ENCODE measurements at regions not wholly inside any gene's neighbourhood (a gene's known extent, or its start where the extent isn't known, plus 50 kb on each side); places are given as distances from the start of the nearest gene placed in this dataset.

GRCh38 chr12:77535734-77536133 lies 295.0 kb upstream of the NAV3 start:
- no peak for DNase-seq
- H3K9me3 ChIP-seq, result no peaks in the 10 kb centered on the region
- no peak for TF ChIP-seq POLR2A (IDR thresholded peaks at IDR 0.05)
- no peak for TF ChIP-seq CTCF (IDR thresholded peaks at IDR 0.05)
- ATAC-seq, result no peak
- no peaks in the 10 kb centered on the region for H3K27me3 ChIP-seq
- no peak overlapping the region for H3K4me3 ChIP-seq
- H3K27ac ChIP-seq, result no peak overlapping the region
- no peaks in the 10 kb centered on the region for H3K36me3 ChIP-seq (replicated peaks in 1 of 2; ENCODE audit: insufficient read depth in 1 of 2, low read depth in 2 of 2)
- intact Hi-C loops (cut with DNase I), result no loop called here
- no peaks in the 10 kb centered on the region for H3K4me1 ChIP-seq
- WGBS, 2 donors, result 60 to 75% methylated on average over 2 of the region's 2 CpGs

- no peaks in the 10 kb centered on the region for H3K27me3 ChIP-seq
- intact Hi-C loops (cut with DNase I), result no loop called here
- no peaks in the 10 kb centered on the region for H3K9me3 ChIP-seq
- no peak overlapping the region for H3K4me3 ChIP-seq
- ATAC-seq (no peak), DNase-seq (no peak)
- no peak overlapping the region for H3K27ac ChIP-seq
- TF ChIP-seq CTCF (IDR thresholded peaks at IDR 0.05) (no peak), POLR2A (IDR thresholded peaks at IDR 0.05) (no peak)
- no peaks in the 10 kb centered on the region for H3K4me1 ChIP-seq
- no peaks in the 10 kb centered on the region for H3K36me3 ChIP-seq (replicated peaks in 1 of 2; ENCODE audit: insufficient read depth in 1 of 2, low read depth in 2 of 2)
These were observed 298.8 kb upstream of the NAV3 start for GRCh38 chr12:77531912-77532311.

GRCh38 chr12:77522247-77522646 lies 308.4 kb upstream of the NAV3 start:
- no peak for DNase-seq
- Histone ChIP-seq H3K27ac (no peak overlapping the region), H3K9me3 (no peaks in the 10 kb centered on the region), H3K36me3 (replicated peaks in 1 of 2; ENCODE audit: insufficient read depth in 1 of 2, low read depth in 2 of 2) (no peaks in the 10 kb centered on the region), H3K4me1 (no peaks in the 10 kb centered on the region), H3K27me3 (no peaks in the 10 kb centered on the region), H3K4me3 (no peak overlapping the region)
- WGBS, 2 donors, result 16 to 18% methylated on average over 1 of the region's 1 CpG
- ATAC-seq, result no peak
- TF ChIP-seq CTCF (IDR thresholded peaks at IDR 0.05) (no peak), POLR2A (IDR thresholded peaks at IDR 0.05) (no peak)
- intact Hi-C loops (cut with DNase I), result no loop called here

GRCh38 chr12:77521508-77522115 lies 309.1 kb upstream of the NAV3 start:
- DNase-seq (no peak), ATAC-seq (no peak)
- intact Hi-C loops (cut with DNase I), result no loop called here
- Histone ChIP-seq H3K27me3 (no peaks in the 10 kb centered on the region), H3K4me1 (no peaks in the 10 kb centered on the region), H3K27ac (no peak overlapping the region), H3K4me3 (no peak overlapping the region), H3K36me3 (replicated peaks in 1 of 2; ENCODE audit: insufficient read depth in 1 of 2, low read depth in 2 of 2) (no peaks in the 10 kb centered on the region), H3K9me3 (no peaks in the 10 kb centered on the region)
- TF ChIP-seq POLR2A (IDR thresholded peaks at IDR 0.05) (no peak), CTCF (IDR thresholded peaks at IDR 0.05) (no peak)
- 38 to 83% methylated on average over 1 of the region's 1 CpG for WGBS, 2 donors

- H3K4me3 ChIP-seq, result no peak overlapping the region
- intact Hi-C loops (cut with DNase I), result no loop called here
- H3K27me3 ChIP-seq, result no peaks in the 10 kb centered on the region
- no peaks in the 10 kb centered on the region for H3K4me1 ChIP-seq
- H3K27ac ChIP-seq, result no peak overlapping the region
- DNase-seq (no peak), ATAC-seq (no peak)
- H3K9me3 ChIP-seq, result no peaks in the 10 kb centered on the region
- 52 to 59% methylated on average over 3 of the region's 3 CpGs for WGBS, 2 donors
- no peak for TF ChIP-seq CTCF (IDR thresholded peaks at IDR 0.05)
- TF ChIP-seq POLR2A (IDR thresholded peaks at IDR 0.05), result no peak
- H3K36me3 ChIP-seq (replicated peaks in 1 of 2; ENCODE audit: insufficient read depth in 1 of 2, low read depth in 2 of 2), result no peaks in the 10 kb centered on the region
These were observed 316.2 kb upstream of the NAV3 start for GRCh38 chr12:77514511-77514910.
